ENCODE measurements at regions not wholly inside any gene's neighbourhood (a gene's known extent, or its start where the extent isn't known, plus 50 kb on each side); places are given as distances from the start of the nearest gene placed in this dataset.
A peak's percentile ranks its signal among the peaks of the same experiment; 100 is the strongest.
"Not testable (repeated sequence)": the region's sequence is repeated elsewhere in the genome, so short reads cannot be mapped to it uniquely, and the experiment has no call there.

GRCh38 chr6:167546611-167547327 is 221.9 kb downstream of the TTLL2 start:
- DNase-seq (ENCODE audit: low read depth, low spot score), result no peak

GRCh38 chr6:167547328-167547692 is 222.4 kb downstream of the TTLL2 start:
- DNase-seq (ENCODE audit: low read depth, low spot score), result no peak

- no peak for DNase-seq (ENCODE audit: low read depth, low spot score)
Measured at GRCh38 chr6:167547751-167548150, 222.9 kb downstream of the TTLL2 start.

GRCh38 chr6:167548451-167548850 is 223.6 kb downstream of the TTLL2 start:
- DNase-seq (ENCODE audit: low read depth, low spot score), result no peak

GRCh38 chr6:167549213-167549612 is 224.3 kb downstream of the TTLL2 start:
- no peak for DNase-seq (ENCODE audit: low read depth, low spot score)

- DNase-seq (ENCODE audit: low read depth, low spot score), result peak; percentile 76
Measured at GRCh38 chr6:167550941-167551627, 226.2 kb downstream of the TTLL2 start.

- no peak for DNase-seq (ENCODE audit: low read depth, low spot score)
Measured at GRCh38 chr6:167551628-167552257, 226.9 kb downstream of the TTLL2 start.

- no peak for DNase-seq (ENCODE audit: low read depth, low spot score)
Measured at GRCh38 chr6:167552258-167552630, 227.4 kb downstream of the TTLL2 start.

GRCh38 chr6:167552961-167553735 is 228.3 kb downstream of the TTLL2 start:
- DNase-seq (ENCODE audit: low read depth, low spot score), result no peak

- DNase-seq (ENCODE audit: low read depth, low spot score), result no peak
Measured at GRCh38 chr6:167553736-167554119, 228.8 kb downstream of the TTLL2 start.

GRCh38 chr6:167554854-167555253 is 230.0 kb downstream of the TTLL2 start:
- DNase-seq (ENCODE audit: low read depth, low spot score), result no peak

- no peak for DNase-seq (ENCODE audit: low read depth, low spot score)
Measured at GRCh38 chr6:167555836-167556235, 230.9 kb downstream of the TTLL2 start.

- no peak for DNase-seq (ENCODE audit: low read depth, low spot score)
Measured at GRCh38 chr6:167557675-167558074, 232.8 kb downstream of the TTLL2 start.

- no peak for DNase-seq (ENCODE audit: low read depth, low spot score)
Measured at GRCh38 chr6:167558246-167559177, 233.6 kb downstream of the TTLL2 start.

GRCh38 chr6:167559675-167560479 is 235.0 kb downstream of the TTLL2 start:
- no peak for DNase-seq (ENCODE audit: low read depth, low spot score)

- no peak for DNase-seq (ENCODE audit: low read depth, low spot score)
Measured at GRCh38 chr6:167560673-167561569, 236.0 kb downstream of the TTLL2 start.

- DNase-seq (ENCODE audit: low read depth, low spot score), result not testable (repeated sequence)
Measured at GRCh38 chr6:167562862-167563261, 238.0 kb downstream of the TTLL2 start.

GRCh38 chr6:167564416-167565250 is 239.7 kb downstream of the TTLL2 start:
- no peak for DNase-seq (ENCODE audit: low read depth, low spot score)
